Mammary epithelial cell (primary cell): ENCODE measurements at regions not wholly inside any gene's neighbourhood (a gene's known extent, or its start where the extent isn't known, plus 50 kb on each side); places are given as distances from the start of the nearest gene placed in this dataset.

Experiments used
- EZH2 ChIP-seq: IDR thresholded peaks from 2 replicates; pipeline ENCODE4 v1.6.1; 2012; ENCODE audit warnings: low read length, inconsistent platforms, borderline replicate concordance
- TF ChIP-seq, protein P1 (sequence below), 2 donors: IDR thresholded peaks in 1 of 2; conservative IDR thresholded peaks in 1 of 2; 2 replicates each; pipeline ENCODE4 v1.5.1; 2011 to 2012; ENCODE audit warnings: inconsistent platforms in 2 of 2, low read length in 2 of 2, mild to moderate bottlenecking in 2 of 2, control low read depth in 1 of 2, low read depth in 1 of 2; ENCODE audit not compliant: insufficient read depth in 1 of 2; ENCODE audit errors: extremely low read depth in 1 of 2

GRCh38 chr15:79494384-79494909, 62.3 kb downstream of the MINAR1 start:
- TF ChIP-seq, protein P1, sequence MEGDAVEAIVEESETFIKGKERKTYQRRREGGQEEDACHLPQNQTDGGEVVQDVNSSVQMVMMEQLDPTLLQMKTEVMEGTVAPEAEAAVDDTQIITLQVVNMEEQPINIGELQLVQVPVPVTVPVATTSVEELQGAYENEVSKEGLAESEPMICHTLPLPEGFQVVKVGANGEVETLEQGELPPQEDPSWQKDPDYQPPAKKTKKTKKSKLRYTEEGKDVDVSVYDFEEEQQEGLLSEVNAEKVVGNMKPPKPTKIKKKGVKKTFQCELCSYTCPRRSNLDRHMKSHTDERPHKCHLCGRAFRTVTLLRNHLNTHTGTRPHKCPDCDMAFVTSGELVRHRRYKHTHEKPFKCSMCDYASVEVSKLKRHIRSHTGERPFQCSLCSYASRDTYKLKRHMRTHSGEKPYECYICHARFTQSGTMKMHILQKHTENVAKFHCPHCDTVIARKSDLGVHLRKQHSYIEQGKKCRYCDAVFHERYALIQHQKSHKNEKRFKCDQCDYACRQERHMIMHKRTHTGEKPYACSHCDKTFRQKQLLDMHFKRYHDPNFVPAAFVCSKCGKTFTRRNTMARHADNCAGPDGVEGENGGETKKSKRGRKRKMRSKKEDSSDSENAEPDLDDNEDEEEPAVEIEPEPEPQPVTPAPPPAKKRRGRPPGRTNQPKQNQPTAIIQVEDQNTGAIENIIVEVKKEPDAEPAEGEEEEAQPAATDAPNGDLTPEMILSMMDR (conservative IDR thresholded peaks at IDR 0.05 in 1 of 2, IDR thresholded peaks at IDR 0.05 in 1 of 2; ENCODE audit: extremely low read depth in 1 of 2, insufficient read depth in 1 of 2, low read depth in 1 of 2, low read length in 2 of 2), result no peak
- TF ChIP-seq EZH2, result no peak
